Neuron (in vitro differentiated cells): ENCODE measurements at regions not wholly inside any gene's neighbourhood (a gene's known extent, or its start where the extent isn't known, plus 50 kb on each side); places are given as distances from the start of the nearest gene placed in this dataset.

Experiments
- H2AFZ ChIP-seq: one replicate; pipeline ENCODE4 v1.6.1; 2013; ENCODE audit warnings: low read depth, mild to moderate bottlenecking, inconsistent platforms, low read length, moderate library complexity
- H3K27me3 ChIP-seq: one replicate; pipeline ENCODE4 v1.6.1; 2013; ENCODE audit warnings: low read length; ENCODE audit not compliant: insufficient read depth
- H3K36me3 ChIP-seq: one replicate; pipeline ENCODE4 v1.6.1; 2013; ENCODE audit warnings: low read length; ENCODE audit not compliant: insufficient read depth
- H3K4me1 ChIP-seq: one replicate; pipeline ENCODE4 v1.6.1; 2013; ENCODE audit warnings: low read length; ENCODE audit not compliant: insufficient read depth
- H3K4me3 ChIP-seq: 2 replicates; pipeline ENCODE4 v1.5.1; 2013; ENCODE audit warnings: mild to moderate bottlenecking, low read length, moderate library complexity
- H3K9me3 ChIP-seq: one replicate; pipeline ENCODE4 v1.6.1; 2013; ENCODE audit warnings: low read length

DNA sequence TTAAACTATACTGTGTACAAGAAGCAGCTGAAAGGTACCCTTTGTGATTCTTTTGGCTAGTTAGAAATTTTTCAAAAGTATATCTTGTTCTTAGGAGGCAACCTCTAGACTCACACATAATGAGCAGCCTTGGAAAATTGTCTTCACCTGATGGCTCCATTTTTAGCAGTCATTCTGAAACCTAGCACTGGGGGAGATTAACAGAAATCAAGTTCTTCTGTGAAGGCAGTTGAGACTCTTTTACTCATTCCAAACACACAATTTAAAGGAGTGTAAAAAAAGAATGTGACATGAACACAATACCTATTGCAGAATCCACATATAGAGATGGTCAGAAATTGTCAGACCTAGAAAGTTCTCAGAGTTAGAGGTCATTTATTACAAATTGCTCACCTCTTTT, 197.7 kb downstream of the UBE2E3 start:
- H3K4me3 ChIP-seq, result no peak overlapping the region
- no peak overlapping the region for H2AFZ ChIP-seq
- H3K27me3 ChIP-seq, result no peaks in the 10 kb centered on the region
- H3K9me3 ChIP-seq, result no peaks in the 10 kb centered on the region
- H3K36me3 ChIP-seq, result no peaks in the 10 kb centered on the region
- no peaks in the 10 kb centered on the region for H3K4me1 ChIP-seq

DNA sequence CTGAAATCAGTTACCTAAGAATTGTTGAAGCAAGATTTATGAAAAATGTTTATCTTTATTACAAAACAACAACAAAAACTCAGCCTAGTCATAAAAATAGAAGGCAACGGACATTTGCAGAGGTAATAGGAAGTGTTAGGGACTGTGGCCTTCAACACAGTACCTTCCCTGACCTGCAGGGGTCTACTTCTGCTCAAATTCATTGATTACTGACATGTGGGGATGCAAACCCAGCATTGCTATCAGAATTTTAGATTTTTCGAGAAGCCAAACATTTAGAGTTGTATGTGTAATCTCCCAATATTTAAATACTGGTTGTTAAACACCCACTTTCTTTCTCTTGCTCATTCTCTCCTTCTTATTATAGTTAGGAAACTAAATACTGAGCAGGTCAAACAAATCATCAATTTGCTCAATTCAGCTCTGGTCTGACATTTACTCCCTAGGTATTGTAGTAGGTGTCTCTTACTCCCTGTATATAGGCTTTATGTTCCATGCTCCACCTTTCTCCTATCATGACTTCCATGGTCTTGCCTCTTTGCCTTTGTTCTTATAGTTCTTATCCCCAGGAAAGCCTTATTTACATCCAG, 198.5 kb downstream of the UBE2E3 start:
- no peak overlapping the region for H2AFZ ChIP-seq
- no peak overlapping the region for H3K4me3 ChIP-seq
- H3K36me3 ChIP-seq, result no peaks in the 10 kb centered on the region
- no peaks in the 10 kb centered on the region for H3K4me1 ChIP-seq
- H3K27me3 ChIP-seq, result no peaks in the 10 kb centered on the region
- no peaks in the 10 kb centered on the region for H3K9me3 ChIP-seq

DNA sequence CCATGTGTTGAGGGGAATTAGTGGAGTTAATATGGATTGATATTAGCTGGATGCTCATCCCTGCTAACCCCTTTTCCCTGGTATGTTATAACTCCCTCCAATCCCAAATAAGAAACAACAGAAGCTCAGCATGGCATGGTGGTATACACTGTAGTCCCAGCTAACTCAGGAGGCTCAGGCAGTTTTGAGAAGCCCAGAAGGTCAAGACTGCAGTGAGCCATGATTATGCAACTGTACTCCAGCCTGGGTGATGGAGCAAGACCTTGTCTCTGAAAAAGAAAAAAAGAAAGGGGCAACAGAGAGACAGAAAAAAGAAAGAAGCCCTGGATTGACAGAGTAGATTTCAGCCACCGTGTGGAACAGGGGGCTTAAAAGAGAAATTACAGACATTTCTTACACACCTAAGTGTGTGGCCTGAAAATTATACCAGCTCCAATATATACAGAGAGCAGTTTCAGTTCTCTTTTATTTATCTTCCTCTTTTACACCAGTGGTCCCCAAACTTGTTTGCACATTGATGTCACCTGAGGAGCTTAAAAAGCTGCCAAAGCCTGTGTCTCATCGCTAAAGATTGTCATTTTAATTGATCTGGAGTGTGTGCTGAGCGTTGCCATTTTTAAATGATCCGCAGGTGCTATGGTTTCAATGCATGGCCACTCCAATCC, 203.6 kb downstream of the UBE2E3 start:
- Histone ChIP-seq H3K27me3 (no peaks in the 10 kb centered on the region), H2AFZ (no peak overlapping the region), H3K4me3 (no peak overlapping the region), H3K36me3 (no peaks in the 10 kb centered on the region), H3K9me3 (no peaks in the 10 kb centered on the region), H3K4me1 (no peaks in the 10 kb centered on the region)

DNA sequence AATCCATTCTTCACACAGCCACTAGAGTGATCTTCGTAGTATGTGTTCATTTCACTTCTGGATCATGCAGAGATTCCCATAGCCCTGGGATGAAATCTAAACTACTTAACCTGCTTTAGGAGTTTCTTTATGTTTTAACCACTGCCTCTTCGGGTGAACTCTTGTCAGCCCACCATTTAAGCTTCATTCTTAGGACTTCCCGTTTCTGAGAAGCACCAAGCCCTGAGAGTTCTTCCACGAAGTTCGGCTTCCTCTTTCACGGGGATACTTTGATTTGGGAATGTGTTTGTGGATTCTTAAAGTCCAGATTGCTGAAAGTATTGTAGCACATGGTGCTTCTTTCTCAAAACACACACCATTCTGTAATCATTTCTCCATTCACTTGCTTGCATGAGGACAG, 205.0 kb downstream of the UBE2E3 start:
- Histone ChIP-seq H2AFZ (no peak overlapping the region), H3K36me3 (no peaks in the 10 kb centered on the region), H3K4me1 (peaks cover 5% of the 10 kb centered on the region), H3K4me3 (no peak overlapping the region), H3K27me3 (no peaks in the 10 kb centered on the region), H3K9me3 (no peaks in the 10 kb centered on the region)

DNA sequence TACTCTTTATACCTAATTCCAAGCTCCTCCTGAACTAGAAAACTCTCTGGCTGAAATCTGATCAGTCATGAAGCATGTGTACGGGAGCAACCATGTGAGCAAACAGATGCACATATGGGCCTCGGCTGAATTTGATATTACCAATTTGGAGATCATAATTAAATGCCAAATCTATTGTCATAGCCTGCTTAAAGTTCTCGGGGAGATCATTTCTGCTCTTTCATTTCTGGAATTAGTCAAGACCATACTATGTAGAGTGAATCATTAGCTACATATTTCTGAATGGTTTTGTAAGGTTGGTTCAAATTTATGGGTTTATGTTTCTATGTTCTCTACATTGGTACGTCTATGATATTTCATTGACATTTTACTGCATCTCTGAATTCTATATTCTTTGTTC, 205.5 kb downstream of the UBE2E3 start:
- Histone ChIP-seq H3K9me3 (no peaks in the 10 kb centered on the region), H3K27me3 (no peaks in the 10 kb centered on the region), H3K4me3 (no peak overlapping the region), H2AFZ (no peak overlapping the region), H3K4me1 (peaks cover 5% of the 10 kb centered on the region), H3K36me3 (no peaks in the 10 kb centered on the region)

DNA sequence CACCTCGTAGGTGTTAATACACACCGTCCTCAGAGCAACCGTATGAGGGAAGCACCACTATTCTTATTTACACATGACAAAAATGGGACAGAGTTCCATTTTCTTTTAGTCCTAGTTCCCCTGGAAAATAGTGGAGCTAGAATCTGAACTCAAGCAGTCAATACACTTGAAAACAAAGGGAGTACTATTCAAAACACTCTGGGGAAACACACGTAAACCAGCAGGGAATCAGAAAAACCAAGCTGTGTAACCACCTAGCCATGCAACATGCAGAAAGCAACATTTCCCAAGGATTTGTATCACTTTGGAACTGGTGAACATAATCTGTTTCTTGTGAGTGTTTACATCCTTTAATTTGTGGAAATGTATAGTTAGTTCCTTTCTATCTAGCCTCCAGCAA, 208.2 kb downstream of the UBE2E3 start:
- H2AFZ ChIP-seq, result no peak overlapping the region
- H3K27me3 ChIP-seq, result no peaks in the 10 kb centered on the region
- H3K36me3 ChIP-seq, result no peaks in the 10 kb centered on the region
- no peak overlapping the region for H3K4me3 ChIP-seq
- H3K9me3 ChIP-seq, result no peaks in the 10 kb centered on the region
- peaks cover 5% of the 10 kb centered on the region for H3K4me1 ChIP-seq

DNA sequence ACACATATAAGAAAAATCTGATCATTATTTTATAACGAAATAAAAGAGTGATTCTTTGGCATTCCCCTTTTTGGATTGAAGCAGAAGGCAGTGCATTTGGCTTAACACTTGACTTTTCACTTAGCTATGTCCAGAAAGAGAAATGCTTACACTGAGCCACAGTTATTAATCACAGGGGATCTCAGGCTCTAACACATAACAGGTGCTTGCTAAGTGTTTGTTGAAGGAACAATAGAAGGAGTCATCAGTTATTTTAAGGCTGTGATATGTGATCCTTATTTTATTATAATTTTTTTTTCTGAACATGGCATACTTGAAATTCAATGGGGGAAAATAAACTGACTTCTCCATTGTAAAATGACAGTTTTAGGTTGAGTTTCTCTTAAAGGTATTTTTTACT, 209.5 kb downstream of the UBE2E3 start:
- H3K9me3 ChIP-seq, result no peaks in the 10 kb centered on the region
- no peaks in the 10 kb centered on the region for H3K36me3 ChIP-seq
- no peaks in the 10 kb centered on the region for H3K27me3 ChIP-seq
- H2AFZ ChIP-seq, result no peak overlapping the region
- H3K4me3 ChIP-seq, result no peak overlapping the region
- H3K4me1 ChIP-seq, result peaks cover 5% of the 10 kb centered on the region

DNA sequence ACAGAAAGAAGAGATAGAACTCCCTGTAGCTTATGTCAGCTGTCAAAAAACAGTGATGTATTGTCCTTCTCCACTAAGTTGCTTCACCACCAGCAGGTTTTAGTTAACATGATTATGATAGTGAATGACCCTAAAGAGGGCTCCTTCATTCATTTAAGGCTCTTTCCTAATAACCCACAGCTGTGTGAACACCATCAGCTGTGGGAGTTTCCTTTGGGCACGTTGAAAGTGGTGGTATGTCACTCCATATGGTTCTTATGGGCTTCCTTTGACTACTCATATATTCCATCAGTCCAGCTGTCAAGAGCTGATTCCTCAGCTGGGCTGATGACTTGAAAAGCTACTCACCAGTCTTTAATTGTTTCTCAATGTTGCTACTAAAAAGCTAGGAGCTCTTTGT, 210.3 kb downstream of the UBE2E3 start:
- no peak overlapping the region for H3K4me3 ChIP-seq
- H3K9me3 ChIP-seq, result no peaks in the 10 kb centered on the region
- no peak overlapping the region for H2AFZ ChIP-seq
- H3K36me3 ChIP-seq, result no peaks in the 10 kb centered on the region
- H3K27me3 ChIP-seq, result no peaks in the 10 kb centered on the region
- H3K4me1 ChIP-seq, result peaks cover 5% of the 10 kb centered on the region

DNA sequence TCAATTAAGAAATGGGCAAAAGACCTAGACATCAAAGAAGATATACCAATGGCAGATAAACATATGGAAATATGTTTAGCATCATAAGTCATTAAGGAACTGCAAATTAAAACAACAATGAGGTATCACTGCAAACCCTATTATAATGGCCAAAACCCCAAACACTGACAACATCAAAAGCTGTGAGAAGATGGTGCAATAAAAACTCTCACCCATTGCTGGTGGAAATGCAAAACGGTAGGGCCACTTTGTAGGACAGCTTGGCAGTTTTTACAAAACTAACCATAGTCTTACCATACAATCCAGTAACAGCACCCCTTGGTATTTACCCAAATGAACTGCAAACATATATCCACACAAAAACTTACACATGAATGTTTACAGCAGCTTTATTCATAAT, 213.1 kb downstream of the UBE2E3 start:
- no peak overlapping the region for H3K4me3 ChIP-seq
- no peak overlapping the region for H2AFZ ChIP-seq
- no peaks in the 10 kb centered on the region for H3K27me3 ChIP-seq
- no peaks in the 10 kb centered on the region for H3K36me3 ChIP-seq
- no peaks in the 10 kb centered on the region for H3K9me3 ChIP-seq
- H3K4me1 ChIP-seq, result peaks cover 5% of the 10 kb centered on the region

DNA sequence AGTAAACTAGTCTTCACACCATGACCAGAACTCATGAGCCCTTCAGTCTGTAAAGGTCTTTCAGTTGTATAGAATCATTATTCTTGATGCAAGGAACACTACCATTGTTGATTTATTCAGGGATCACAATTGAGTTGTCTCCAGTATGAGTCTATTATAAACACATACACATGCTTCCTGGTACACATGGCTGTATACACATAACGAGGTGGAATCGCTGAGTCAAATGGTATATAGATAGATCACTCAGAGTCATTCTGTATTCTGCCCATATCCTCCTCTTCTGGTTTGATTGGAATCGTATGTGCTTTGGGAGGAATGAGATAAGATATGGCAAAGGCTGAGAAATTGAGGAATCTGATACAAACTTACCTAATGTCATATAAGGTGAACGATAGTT, 216.0 kb downstream of the UBE2E3 start:
- no peak overlapping the region for H2AFZ ChIP-seq
- H3K9me3 ChIP-seq, result no peaks in the 10 kb centered on the region
- H3K4me1 ChIP-seq, result no peaks in the 10 kb centered on the region
- no peaks in the 10 kb centered on the region for H3K27me3 ChIP-seq
- no peak overlapping the region for H3K4me3 ChIP-seq
- no peaks in the 10 kb centered on the region for H3K36me3 ChIP-seq

DNA sequence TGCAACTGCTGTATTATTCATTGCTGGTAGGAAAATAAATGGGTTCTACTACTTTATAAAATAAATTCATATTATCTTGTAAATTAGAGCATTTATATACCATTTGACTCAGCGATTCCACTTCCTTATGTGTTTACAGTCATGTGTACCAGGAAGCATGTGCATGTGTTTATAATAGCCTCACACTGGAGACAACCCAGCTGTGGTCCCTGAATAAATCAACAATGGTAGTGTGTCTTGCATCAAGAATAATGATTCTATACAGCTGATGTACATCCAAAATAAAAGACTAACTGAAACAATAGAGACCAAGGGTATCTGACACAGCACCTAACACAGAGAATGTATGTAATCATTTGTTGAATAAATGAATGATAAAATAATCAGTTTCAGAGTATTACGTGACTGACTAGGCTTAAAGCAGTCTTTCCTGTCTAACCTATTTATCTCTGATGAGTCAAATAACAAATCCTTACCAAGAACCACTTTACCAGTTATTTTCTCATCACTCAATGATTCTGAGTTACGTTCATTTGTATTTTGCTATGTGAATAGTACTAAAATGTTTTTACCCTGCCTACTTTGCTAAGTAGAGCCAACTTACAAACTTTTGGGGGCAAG, 216.8 kb downstream of the UBE2E3 start:
- Histone ChIP-seq H3K9me3 (no peaks in the 10 kb centered on the region), H3K4me3 (no peak overlapping the region), H3K27me3 (no peaks in the 10 kb centered on the region), H3K4me1 (no peaks in the 10 kb centered on the region), H2AFZ (no peak overlapping the region), H3K36me3 (no peaks in the 10 kb centered on the region)

DNA sequence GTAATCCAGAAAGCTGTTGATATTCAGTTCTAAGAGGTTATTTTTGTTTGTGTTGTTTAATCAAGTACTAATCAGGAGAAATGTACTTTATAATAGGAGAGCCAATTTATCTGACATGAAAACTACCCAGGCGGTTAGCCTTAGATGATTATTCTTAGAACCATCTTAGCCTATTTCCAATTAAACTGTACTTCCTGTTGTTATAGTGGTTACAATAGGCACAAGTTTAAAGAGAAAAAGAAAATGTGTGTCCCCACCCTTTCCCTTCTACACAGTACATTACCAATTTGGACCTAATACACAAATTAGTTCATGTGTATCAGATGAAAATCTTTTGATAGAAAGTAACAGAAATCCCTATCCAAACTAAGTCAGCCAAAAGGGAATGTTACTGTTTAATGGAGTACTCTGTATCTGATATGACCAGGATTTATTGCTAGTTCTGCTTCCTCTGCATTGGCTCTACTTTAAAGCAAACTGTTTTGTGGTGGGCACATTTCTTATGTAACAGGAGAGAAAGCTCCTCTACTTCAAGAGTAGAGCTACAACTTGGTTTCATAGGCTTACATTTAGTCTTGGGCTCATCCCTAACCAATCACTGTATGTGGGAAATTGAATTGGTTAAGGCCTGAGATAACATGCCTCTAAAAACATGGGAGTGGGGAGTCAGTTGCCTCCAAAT, 217.9 kb downstream of the UBE2E3 start:
- Histone ChIP-seq H3K9me3 (no peaks in the 10 kb centered on the region), H3K36me3 (no peaks in the 10 kb centered on the region), H3K27me3 (no peaks in the 10 kb centered on the region), H3K4me3 (no peak overlapping the region), H2AFZ (no peak overlapping the region), H3K4me1 (no peaks in the 10 kb centered on the region)

DNA sequence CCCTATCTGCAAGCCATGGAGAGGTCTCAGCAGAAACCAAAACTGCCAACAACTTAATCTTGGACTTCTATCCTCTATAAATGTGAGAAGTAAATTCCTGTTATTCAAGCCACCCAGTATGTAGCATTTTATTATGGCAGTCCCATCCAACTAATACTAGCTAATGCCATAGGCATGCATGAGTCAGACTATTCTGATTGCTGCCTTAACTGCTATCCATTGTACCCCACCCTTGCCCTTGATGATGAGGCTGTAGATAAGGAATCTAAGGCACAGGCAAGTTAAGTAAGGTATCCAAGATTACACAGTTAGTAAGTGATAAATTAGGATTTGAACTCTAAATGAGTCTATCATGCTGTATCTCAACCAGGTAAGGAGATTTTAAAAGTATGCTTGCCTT, 223.0 kb downstream of the UBE2E3 start:
- no peak overlapping the region for H3K4me3 ChIP-seq

More for the DNA sequence above, 223.0 kb downstream of the UBE2E3 start:
- Histone ChIP-seq H3K36me3 (no peaks in the 10 kb centered on the region), H3K9me3 (peaks cover 6% of the 10 kb centered on the region), H2AFZ (no peak overlapping the region), H3K4me1 (no peaks in the 10 kb centered on the region), H3K27me3 (no peaks in the 10 kb centered on the region)
